GM18519 (cell line): ENCODE measurements at regions not wholly inside any gene's neighbourhood (a gene's known extent, or its start where the extent isn't known, plus 50 kb on each side); places are given as distances from the start of the nearest gene placed in this dataset.
"Not testable (repeated sequence)": the region's sequence is repeated elsewhere in the genome, so short reads cannot be mapped to it uniquely, and the experiment has no call there.

ENCODE experiments used
- ATAC-seq: cut with Tn5 transposase; IDR thresholded peaks from one replicate; pipeline ENCODE4 v1.9.1; 2021; ENCODE audit warnings: mild to moderate bottlenecking, moderate library complexity; ENCODE audit not compliant: unreplicated experiment, low FRiP score

DNA sequence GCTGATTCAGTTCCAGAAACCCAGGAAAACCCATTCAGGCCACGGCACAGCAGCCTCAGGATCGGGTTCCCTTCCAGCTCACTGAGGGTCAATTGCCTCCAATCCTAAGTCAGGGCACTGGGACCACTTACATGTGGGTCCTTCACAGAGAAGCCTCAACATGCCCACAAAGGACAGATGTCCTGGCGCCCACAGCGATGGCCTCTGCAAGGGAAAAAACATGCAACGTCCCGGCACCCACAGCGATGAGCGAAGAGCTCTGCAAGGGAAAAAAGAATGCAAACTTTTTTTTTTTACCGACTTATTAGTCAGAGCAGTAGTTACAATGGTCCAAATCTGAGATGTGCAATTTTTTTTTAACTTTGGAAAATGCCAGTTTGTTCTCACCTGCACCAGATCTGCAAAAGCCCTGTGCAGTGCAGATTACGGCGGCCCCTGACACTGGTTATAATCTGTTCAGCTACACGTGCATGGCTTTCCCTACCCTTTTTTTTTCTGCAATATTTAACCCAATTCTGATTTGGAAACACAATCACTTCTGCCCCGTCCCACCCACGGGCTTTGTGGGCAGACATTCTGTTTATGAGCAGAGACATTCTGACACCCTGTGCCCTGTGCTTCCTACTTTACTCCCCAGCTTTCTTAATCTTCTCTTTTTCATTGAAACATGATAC, 159.3 kb upstream of the SALL3 start:
- ATAC-seq: no peak

DNA sequence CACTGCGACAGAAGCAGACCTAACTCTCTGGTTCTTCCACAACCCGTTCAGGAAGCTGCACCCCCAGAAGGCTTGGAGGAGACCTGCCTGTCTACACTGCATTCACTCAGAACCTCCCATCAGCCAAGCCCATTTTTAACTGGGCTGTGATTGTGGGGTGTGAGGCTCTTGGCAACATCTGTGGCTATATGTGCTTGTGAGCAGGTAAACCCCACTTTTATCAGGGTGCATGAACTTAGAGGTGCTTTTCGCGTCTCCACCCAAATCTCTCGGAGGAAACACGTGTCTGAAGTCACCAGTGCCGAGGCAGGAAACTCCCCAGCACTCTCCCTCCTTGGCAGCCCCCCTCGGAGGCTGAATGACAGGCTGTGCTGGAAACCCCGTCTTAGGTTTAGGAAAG, 158.2 kb upstream of the SALL3 start:
- ATAC-seq: no peak

DNA sequence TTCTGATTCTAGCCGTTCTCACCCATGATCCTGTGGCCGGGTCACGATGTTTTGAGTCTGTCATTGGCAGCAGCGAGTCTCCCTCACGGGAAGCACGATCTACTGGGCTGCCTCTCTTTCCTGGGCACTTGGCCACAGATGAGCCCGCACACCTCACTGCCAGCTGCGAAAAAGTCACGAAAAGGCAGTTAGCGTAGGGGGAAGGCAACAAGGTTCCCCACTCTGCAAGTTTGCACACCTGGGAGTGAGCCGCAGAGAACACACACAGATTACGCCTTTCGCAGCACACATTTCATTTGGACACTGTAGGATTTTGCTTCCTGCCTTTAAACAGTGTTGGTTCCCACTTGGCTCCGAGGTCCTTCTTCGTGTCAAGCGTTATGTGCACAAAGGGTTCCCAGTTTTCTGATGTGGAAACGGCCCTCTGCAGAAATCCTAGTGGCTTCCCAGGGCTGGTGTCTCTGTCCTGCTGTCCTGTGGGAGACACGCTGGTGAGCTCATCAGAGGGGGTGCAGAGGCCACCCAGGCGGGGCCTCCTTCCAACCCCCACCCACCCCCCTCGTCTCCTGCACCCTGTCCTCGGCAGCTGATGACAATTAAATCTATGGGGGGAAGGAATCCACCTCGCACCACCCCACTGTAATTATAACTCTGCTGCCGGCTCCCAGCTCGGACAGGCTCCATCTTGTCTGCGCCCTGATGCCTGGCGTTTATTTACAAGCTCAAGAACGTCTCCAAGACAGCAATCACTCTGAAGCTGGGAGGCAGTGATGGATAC, 157.3 kb upstream of the SALL3 start:
- ATAC-seq: no peak

DNA sequence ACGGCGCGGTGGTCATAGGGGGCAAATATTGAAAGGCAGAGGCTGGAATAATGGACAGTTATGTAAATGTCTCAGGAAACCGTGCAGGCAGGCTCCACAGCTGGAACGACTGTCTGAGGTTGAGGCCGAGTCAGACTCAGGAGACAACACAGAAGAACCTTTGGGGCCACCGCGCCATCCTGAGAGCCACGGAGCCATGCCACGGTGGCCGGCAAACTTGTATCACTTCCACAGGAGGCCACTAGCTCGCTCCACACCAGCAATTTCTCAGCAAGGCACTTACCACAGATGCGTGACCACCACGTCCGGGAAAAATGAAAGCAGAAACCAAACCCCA, 156.7 kb upstream of the SALL3 start:
- no peak for ATAC-seq

DNA sequence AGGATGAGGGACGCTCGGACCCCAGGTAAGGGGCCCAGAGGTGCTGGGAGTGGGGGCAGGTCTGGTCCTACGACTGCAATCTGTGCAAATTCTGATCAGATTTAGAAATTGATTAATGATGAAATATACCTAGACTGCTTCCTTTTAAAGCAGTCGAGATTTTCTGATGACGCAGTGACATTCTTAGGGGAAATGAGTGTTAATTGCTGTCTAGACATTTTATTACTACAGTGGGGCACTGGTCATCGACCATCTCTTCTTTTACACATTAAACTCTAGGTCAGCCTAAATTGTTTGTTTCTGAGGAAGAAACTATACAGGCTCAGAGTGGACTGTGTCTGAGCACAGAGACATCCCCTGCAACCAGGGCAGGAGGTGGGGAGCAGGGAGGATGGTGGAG, 154.4 kb upstream of the SALL3 start:
- ATAC-seq: no peak

DNA sequence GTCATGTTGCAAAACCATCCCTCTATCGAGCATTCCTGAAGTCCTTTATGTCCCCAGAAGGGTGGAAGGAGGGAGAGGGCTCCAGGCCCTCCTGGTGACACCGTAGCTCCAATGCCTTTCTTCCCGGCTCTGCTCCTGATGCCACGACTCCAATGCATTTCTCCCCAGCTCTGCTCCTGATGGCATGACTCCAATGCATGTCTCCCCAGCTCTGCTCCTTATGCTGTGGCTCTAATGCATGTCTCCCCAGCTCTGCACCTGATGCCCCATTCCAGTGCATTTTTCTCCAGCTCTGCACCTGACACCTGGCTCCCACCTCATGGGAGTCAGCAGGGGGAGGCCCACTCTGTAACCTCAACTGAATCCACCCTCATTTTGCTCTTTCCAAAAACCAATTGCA, 153.0 kb upstream of the SALL3 start:
- ATAC-seq: no peak

DNA sequence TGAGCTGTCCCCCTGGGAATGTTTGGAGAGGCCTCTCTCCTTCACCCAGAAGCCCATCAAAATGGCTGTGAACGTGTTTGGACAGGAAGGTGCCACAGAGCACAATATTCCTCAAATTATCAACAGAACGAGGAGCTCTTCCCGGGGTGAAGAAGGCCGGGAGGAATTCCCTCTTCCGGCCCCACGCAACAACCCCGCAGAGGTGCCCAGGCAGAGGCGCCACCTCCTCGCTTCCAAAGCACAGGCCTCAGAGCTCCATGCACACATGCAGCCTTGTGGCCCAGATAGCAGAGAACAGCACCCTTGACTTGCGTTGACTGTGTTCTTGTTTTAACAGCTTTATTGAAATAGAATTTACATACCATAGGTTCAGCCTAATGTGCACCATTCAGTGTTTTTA, 152.5 kb upstream of the SALL3 start:
- no peak for ATAC-seq

DNA sequence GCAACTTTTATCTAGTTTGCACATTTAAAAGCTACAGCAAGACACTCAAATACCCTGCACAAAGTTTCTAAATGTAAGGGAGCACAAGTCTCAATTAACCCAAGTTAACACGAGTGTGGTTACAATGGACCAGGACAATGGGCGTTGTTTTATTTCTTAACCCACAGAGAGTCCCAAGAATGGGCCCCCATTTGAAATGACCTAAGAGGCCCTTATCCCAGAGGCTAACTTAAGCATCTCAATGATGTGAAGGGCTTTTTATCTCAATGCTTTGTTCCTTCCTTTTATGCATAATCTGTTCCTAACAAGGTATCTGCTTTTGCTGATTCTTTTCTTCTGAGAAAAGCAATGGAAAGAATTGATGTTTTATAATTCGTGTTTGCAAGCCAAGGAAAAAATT, 151.5 kb upstream of the SALL3 start:
- no peak for ATAC-seq

DNA sequence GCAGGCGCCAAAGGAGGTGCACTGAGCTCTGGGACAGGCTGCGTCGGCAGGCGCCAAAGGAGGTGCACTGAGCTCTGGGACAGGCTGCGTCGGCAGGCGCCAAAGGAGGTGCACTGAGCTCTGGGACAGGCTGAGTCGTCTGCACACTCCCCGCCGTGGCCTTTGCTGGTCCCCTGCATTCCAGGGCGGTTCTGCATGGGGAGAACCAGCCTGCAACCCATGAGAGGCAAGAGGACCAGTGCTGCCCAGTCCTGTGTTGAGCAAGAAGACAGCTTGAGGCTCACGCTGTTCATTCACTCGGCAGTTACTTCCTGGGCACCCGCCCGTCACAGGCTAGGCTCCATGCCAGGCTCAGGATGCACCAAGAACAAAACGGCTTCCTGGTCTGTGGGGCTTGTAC, 150.6 kb upstream of the SALL3 start:
- ATAC-seq: not testable (repeated sequence)

DNA sequence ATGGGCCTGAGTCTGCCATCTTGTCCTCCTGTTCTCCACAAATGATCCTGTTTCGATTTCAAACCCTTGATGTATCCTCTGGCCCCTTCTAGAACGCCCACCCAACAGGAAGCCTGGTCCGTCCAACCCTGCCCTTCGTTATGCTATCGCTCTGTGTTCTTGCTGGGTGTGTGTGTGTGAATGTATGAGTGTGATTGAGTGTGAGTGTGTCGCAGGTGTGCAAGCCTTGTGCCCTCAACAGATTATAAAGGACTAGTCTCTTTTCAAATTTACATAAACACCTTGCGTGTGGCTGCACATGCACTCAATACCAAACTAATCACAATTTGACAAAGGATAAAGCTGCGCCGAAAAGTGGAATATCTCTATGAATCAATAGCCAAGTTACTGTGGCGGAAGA, 149.5 kb upstream of the SALL3 start:
- ATAC-seq: no peak

DNA sequence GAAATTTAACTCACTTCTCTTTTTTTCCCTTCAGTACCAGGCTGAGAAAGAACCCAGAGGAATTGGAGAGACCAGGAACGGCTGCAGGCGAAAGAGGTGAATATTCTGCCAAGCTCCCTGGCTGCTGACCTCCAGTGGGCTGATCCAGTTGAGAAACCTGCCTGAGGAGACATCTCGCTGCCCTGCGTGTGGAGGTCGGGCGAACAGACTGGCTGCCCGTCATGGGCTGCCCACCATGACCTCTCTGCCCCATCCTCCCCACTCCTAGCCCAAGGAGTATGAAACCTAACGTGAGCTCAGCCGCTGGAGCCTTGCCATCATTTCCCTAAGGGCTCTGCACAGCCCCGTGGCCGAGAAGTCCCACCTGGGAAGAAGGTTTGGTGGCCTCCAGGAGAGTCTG, 148.8 kb upstream of the SALL3 start:
- ATAC-seq: no peak

DNA sequence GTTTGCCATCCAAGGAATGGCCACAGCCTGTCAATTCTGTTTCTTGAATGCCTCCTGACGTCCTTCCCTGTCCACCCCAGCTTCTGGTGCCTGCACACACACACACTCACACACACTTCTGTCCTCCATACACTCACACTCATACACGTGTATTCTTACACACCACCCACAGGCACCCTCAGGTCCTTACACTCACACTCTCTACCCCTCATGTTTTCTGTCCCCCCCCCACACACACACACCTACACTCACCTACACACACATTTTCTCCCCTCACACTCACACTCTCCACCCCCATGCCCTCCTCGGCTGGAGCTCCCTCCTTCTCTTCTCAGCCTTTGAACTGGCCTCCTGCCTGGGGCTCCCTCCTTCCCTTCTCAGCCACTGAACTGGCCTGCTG, 148.0 kb upstream of the SALL3 start:
- ATAC-seq: no peak

DNA sequence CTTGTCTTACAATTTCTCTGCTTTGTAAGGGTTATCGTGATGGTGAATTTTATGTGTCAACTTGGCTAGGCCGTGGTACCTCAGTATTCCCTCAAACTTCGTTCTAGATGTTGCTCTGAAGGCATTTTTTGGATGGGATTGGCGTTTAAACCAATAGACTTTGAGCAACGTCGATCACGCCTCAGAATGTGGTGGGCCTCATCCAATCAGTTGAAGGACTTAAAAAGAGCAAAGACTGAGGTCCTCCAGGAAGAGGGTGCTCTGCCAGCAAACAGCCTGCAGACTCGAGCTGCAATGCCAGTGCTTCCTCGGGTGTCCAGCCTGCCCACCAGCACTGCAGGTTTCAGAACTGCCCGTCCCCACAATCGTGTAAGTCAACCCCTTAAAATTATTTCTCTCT, 145.8 kb upstream of the SALL3 start:
- no peak for ATAC-seq

DNA sequence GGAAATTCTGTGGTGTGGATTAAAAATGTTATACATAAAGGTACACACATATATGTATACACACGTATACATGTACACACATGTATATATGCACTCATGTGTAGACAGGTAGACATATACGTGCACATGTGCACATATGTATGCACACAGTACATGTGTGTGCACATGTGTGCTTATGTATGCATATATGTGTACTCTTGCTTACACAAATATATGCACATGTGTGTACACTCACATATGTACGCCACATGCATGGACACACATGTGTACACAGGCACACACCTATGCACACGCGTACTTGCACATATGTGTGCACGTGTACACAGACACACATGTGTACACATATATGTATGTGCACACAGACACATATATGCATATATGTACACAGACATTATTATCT, 142.8 kb upstream of the SALL3 start:
- ATAC-seq: no peak

DNA sequence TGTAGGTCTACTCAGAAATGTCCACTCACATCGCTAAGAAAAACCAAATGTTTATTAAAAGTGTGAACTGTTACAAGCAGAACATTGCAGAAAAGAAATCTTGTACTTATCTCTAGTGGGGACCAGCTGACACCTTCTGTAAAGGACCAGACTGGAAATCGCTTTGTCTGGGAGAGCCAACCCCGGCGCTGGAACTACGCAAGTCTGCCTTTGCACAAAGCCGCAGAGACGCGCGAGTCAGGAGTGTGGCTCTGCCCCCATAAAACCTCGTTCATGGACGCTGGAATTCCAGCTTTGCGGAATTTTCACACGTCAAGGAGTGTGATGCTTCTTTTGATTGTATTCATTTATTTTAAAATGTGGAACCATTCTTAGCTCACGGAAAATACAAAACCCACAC, 141.9 kb upstream of the SALL3 start:
- ATAC-seq: no peak

DNA sequence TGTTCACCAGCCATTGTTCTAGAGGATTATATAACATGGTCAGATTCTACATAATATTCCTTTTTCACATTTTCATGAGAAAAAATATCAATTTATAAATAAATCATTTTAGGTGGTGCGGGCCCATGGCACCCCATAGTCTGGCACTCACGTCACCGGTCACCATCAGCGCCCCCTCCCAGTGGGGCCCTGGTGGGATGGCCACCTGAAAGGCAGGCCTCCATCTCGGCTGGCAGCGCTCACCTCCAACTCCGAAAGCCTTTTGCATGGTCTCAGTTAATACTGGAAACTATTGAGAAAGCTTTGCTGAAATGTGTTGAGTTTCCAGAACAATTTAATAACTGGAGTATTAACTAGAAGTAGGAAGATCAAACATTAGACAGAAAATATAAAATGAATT, 141.4 kb upstream of the SALL3 start:
- no peak for ATAC-seq

DNA sequence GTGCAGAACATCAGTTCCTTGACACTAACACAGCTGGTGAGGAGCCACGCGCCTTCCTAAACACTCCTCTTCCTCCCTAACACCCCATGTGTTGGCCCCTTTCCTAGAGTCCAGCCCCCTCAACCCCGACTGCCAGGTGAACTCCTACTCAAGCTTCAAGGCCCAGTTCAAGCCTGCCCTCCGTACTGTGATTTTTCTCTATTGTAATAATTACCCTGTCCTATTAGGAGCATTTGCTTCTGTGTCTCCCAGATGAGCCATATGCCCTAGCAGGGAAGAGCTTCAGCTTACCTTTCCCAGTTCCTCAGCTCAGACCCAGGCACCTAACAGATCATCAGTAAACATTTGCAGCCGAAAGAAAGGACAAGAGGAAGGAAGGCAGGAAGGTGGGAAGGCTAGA, 130.6 kb upstream of the SALL3 start:
- no peak for ATAC-seq

DNA sequence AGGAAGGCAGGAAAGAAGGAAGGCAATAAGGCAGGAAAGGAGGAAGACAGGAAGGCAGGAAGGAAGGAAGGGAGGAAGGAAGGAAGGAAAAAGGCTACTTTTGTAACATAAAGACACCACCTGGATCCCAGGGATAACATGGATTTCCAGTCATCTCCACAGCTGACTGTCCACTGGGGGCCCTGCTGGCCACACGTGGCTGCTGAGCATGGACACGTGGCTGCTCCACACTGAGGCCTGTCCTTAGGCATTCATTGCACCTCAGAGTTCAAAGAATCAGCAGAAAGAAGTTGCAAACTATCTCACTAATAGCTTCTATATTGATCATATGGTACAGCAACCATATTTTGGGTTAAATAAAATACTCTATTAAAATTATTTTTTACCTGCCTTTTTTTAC, 130.2 kb upstream of the SALL3 start:
- no peak for ATAC-seq

DNA sequence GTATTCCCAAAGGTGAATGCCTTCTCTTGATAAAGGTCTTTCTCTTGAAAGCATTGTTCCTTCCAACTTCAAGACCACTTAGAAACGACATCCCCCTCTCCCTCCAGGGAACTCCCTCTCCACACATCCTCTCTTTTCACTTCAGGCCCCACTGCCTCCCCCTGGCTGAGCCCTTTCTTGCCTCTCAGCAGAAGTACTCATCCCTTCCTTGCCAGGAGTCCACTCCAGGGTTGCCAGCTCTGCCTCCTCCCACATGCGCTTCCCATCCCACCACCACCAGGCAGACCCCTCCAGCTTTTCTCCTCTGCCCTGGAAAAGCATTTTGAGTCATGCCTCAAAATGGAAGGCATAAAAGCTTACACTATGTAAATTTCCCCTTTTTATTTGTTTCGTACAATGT, 126.3 kb upstream of the SALL3 start:
- ATAC-seq: no peak

DNA sequence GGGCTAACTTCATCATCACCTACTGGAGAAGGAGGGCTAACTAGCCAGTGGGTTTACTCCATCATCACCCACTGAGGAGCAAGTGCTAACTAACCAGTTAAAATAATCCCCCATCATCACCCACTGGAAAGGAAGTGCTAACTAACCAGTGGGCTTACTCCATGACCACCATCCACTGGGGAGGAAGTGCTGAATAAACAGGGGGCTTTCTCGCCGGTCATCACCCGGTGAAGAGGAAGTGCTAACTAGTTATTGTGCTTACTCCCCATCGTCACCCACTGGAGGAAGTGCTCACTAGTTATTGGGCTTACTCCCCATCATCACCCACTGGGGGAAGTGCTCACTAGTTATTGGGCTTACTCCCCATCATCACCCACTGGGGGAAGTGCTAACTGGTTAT, 124.4 kb upstream of the SALL3 start:
- no peak for ATAC-seq

DNA sequence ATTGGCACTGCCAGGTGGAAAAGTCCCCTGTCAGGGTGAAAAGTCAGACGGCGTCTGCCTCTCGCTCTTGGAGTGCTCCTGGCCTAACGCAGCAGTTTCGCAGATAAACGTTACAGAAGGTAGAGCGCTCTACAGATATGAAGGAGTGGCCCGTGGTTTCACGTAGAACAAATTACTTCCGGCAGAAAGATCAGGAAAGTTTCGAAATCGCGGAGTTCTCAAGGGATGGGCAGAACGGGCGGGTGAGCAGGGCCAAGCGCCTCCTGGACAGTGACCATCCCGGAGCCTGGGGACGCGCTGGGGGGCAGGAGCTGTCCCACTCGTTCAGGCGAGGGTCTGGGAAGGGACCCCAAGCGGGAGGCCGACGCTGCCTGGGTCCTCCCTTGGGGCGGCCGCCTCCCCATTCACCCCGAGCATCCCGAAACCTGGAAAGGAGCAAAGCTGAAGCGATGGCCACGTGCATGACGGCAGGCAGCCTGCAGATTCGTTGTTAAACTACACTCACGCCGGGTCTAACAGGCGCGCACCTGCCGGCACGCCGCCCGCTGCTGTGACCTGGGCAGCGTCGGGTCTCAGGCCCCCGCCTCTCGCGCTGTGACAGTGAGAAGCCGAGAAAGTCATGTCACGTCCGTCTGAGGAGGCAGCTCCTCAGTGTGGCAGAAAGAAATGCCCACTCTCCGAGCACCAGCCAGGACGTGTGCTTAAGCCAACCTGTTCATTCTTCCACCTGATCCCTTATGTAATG, 122.9 kb upstream of the SALL3 start:
- ATAC-seq: no peak
